Upper lobe of left lung (tissue), 4 donors: ENCODE measurements at regions not wholly inside any gene's neighbourhood (a gene's known extent, or its start where the extent isn't known, plus 50 kb on each side); places are given as distances from the start of the nearest gene placed in this dataset.
"Not testable (repeated sequence)": the region's sequence is repeated elsewhere in the genome, so short reads cannot be mapped to it uniquely, and the experiment has no call there.

ENCODE experiments used
- CTCF ChIP-seq, 6 experiments: fragments of 450-650 bp in 4 of 6; fragments of 200-600 bp in 2 of 6; sonication (generic) in 2 of 6; IDR thresholded peaks; one replicate each; pipeline ENCODE4 v1.5.1; 2016 to 2019; ENCODE audit warnings: antibody characterized with exemption in 6 of 6
- POLR2A ChIP-seq, 4 donors: fragments of 450-650 bp; IDR thresholded peaks; one replicate each; pipeline ENCODE4 v1.5.1; 2016 to 2017; ENCODE audit warnings: antibody characterized with exemption in 4 of 4, mild to moderate bottlenecking in 2 of 4
- POLR2AphosphoS5 ChIP-seq, 2 donors: sonication (generic); formaldehyde crosslinking; IDR thresholded peaks; one replicate each; pipeline ENCODE4 v1.5.1; 2017; ENCODE audit warnings: antibody characterized with exemption in 2 of 2

GRCh38 chr3:178209618-178210017 lies 326.6 kb upstream of the KCNMB2 start:
- not testable (repeated sequence) for TF ChIP-seq CTCF, POLR2AphosphoS5, POLR2A (IDR thresholded peaks at IDR 0.05)
